ENCODE measurements at regions not wholly inside any gene's neighbourhood (a gene's known extent, or its start where the extent isn't known, plus 50 kb on each side); places are given as distances from the start of the nearest gene placed in this dataset.
"Not testable (repeated sequence)": the region's sequence is repeated elsewhere in the genome, so short reads cannot be mapped to it uniquely, and the experiment has no call there.

GRCh38 chr13:111064661-111065060, 50.4 kb upstream of the ARHGEF7 start:
- in situ Hi-C loops (cut with HindIII; ENCODE audit: low sequenced_read_pairs) = loop anchor here (5.0 kb wide), 1 partner anchor 38 kb away; no protein-coding TSS in a partner anchor

GRCh38 chr13:111062966-111063365, 52.1 kb upstream of the ARHGEF7 start:
- in situ Hi-C loops (cut with HindIII; ENCODE audit: low sequenced_read_pairs) = no loop called here

GRCh38 chr13:111062305-111062704, 52.8 kb upstream of the ARHGEF7 start:
- in situ Hi-C loops (cut with HindIII; ENCODE audit: low sequenced_read_pairs) = no loop called here

GRCh38 chr13:111061358-111062045, 53.6 kb upstream of the ARHGEF7 start:
- in situ Hi-C loops (cut with HindIII; ENCODE audit: low sequenced_read_pairs) = no loop called here

GRCh38 chr13:111060237-111060919, 54.7 kb upstream of the ARHGEF7 start:
- in situ Hi-C loops (cut with HindIII; ENCODE audit: low sequenced_read_pairs) = no loop called here

GRCh38 chr13:111058796-111059506, 56.2 kb upstream of the ARHGEF7 start:
- in situ Hi-C loops (cut with HindIII; ENCODE audit: low sequenced_read_pairs) = no loop called here

- in situ Hi-C loops (cut with HindIII; ENCODE audit: low sequenced_read_pairs) = not testable (repeated sequence)
These were observed 56.8 kb upstream of the ARHGEF7 start for GRCh38 chr13:111058339-111058738.

- in situ Hi-C loops (cut with HindIII; ENCODE audit: low sequenced_read_pairs) = not testable (repeated sequence)
These were observed 63.3 kb upstream of the ARHGEF7 start for GRCh38 chr13:111051726-111052232.

GRCh38 chr13:111051041-111051725, 63.9 kb upstream of the ARHGEF7 start:
- in situ Hi-C loops (cut with HindIII; ENCODE audit: low sequenced_read_pairs) = no loop called here

- in situ Hi-C loops (cut with HindIII; ENCODE audit: low sequenced_read_pairs) = no loop called here
These were observed 64.6 kb upstream of the ARHGEF7 start for GRCh38 chr13:111050539-111050879.

- in situ Hi-C loops (cut with HindIII; ENCODE audit: low sequenced_read_pairs) = no loop called here
These were observed 65.1 kb upstream of the ARHGEF7 start for GRCh38 chr13:111049791-111050538.

GRCh38 chr13:111048387-111048786, 66.7 kb upstream of the ARHGEF7 start:
- in situ Hi-C loops (cut with HindIII; ENCODE audit: low sequenced_read_pairs) = no loop called here

GRCh38 chr13:111047326-111047725, 67.8 kb upstream of the ARHGEF7 start:
- in situ Hi-C loops (cut with HindIII; ENCODE audit: low sequenced_read_pairs) = no loop called here

GRCh38 chr13:111046590-111047141, 68.4 kb upstream of the ARHGEF7 start:
- in situ Hi-C loops (cut with HindIII; ENCODE audit: low sequenced_read_pairs) = no loop called here

GRCh38 chr13:111045170-111045569, 69.9 kb upstream of the ARHGEF7 start:
- in situ Hi-C loops (cut with HindIII; ENCODE audit: low sequenced_read_pairs) = no loop called here

GRCh38 chr13:111044087-111044830, 70.9 kb upstream of the ARHGEF7 start:
- in situ Hi-C loops (cut with HindIII; ENCODE audit: low sequenced_read_pairs) = no loop called here

GRCh38 chr13:111043575-111043982, 71.5 kb upstream of the ARHGEF7 start:
- in situ Hi-C loops (cut with HindIII; ENCODE audit: low sequenced_read_pairs) = no loop called here

- in situ Hi-C loops (cut with HindIII; ENCODE audit: low sequenced_read_pairs) = no loop called here
These were observed 72.4 kb upstream of the ARHGEF7 start for GRCh38 chr13:111042661-111043226.

- in situ Hi-C loops (cut with HindIII; ENCODE audit: low sequenced_read_pairs) = no loop called here
These were observed 74.3 kb upstream of the ARHGEF7 start for GRCh38 chr13:111040830-111041229.

Measured in endothelial cell of hepatic sinusoid (primary cell).